Upper lobe of left lung (tissue), 6 donors: ENCODE measurements at regions not wholly inside any gene's neighbourhood (a gene's known extent, or its start where the extent isn't known, plus 50 kb on each side); places are given as distances from the start of the nearest gene placed in this dataset.

ENCODE experiments used
- ATAC-seq, 2 donors: fragments of 200-7000 bp; cut with Tn5 transposase; one replicate each; pipeline ENCODE4 v1.9.1; 2022; ENCODE audit warnings: mild to moderate bottlenecking in 2 of 2, moderate library complexity in 2 of 2; ENCODE audit not compliant: low FRiP score in 2 of 2
- DNase-seq, 2 donors: peaks; one replicate each; pipeline ENCODE4 v3.0.0-alpha.2; 2019 to 2020
- H3K27ac ChIP-seq, 4 donors: fragments of 200-600 bp; sonication (generic); one replicate each; pipeline ENCODE4 v1.5.1; 2016 to 2019
- H3K27me3 ChIP-seq, 4 donors: fragments of 200-600 bp; sonication (generic); one replicate each; pipeline ENCODE4 v1.5.1; 2017 to 2019
- H3K36me3 ChIP-seq, 4 donors: fragments of 200-600 bp; sonication (generic); one replicate each; pipeline ENCODE4 v1.5.1; 2016 to 2019
- H3K4me1 ChIP-seq, 4 donors: fragments of 200-600 bp; sonication (generic); one replicate each; pipeline ENCODE4 v1.5.1; 2018 to 2019
- H3K4me3 ChIP-seq, 4 donors: fragments of 200-600 bp; sonication (generic); one replicate each; pipeline ENCODE4 v1.5.1; 2017 to 2019; ENCODE audit warnings: mild to moderate bottlenecking in 2 of 4, moderate library complexity in 1 of 4
- H3K9me3 ChIP-seq, 4 donors: fragments of 200-600 bp; sonication (generic); one replicate each; pipeline ENCODE4 v1.5.1; 2018 to 2019
- CTCF ChIP-seq, 6 experiments: fragments of 450-650 bp in 4 of 6; fragments of 200-600 bp in 2 of 6; sonication (generic) in 2 of 6; IDR thresholded peaks; one replicate each; pipeline ENCODE4 v1.5.1; 2016 to 2019; ENCODE audit warnings: antibody characterized with exemption in 6 of 6
- EP300 ChIP-seq, 4 donors: sonication (generic); formaldehyde crosslinking; IDR thresholded peaks; one replicate each; pipeline ENCODE4 v1.5.1; 2017; ENCODE audit warnings: antibody characterized with exemption in 4 of 4, control low read depth in 2 of 4
- POLR2A ChIP-seq, 4 donors: fragments of 450-650 bp; IDR thresholded peaks; one replicate each; pipeline ENCODE4 v1.5.1; 2016 to 2017; ENCODE audit warnings: antibody characterized with exemption in 4 of 4, mild to moderate bottlenecking in 2 of 4
- POLR2AphosphoS5 ChIP-seq, 2 donors: sonication (generic); formaldehyde crosslinking; IDR thresholded peaks; one replicate each; pipeline ENCODE4 v1.5.1; 2017; ENCODE audit warnings: antibody characterized with exemption in 2 of 2
- WGBS, 2 donors: methylation state at CpG; one replicate each; pipeline ENCODE4 v1.1.5; 2017 to 2018; 5-methylcytosine and 5-hydroxymethylcytosine counted together
- donor health status: DM: no; HTN: no; CAD: no; lungs with moderate emphysema.
- donor health status: DM: no; HTN: yes; CAD: no; lungs with severe emphysema.

- no peaks in the 10 kb centered on the region for H3K9me3 ChIP-seq
- no peaks in the 10 kb centered on the region for H3K4me1 ChIP-seq
- WGBS, 2 donors = 51 to 55% methylated on average over 9 of the region's 9 CpGs
- no peaks in the 10 kb centered on the region for H3K27me3 ChIP-seq
- no peaks in the 10 kb centered on the region for H3K36me3 ChIP-seq
- TF ChIP-seq POLR2A (IDR thresholded peaks at IDR 0.05) (no peak), POLR2AphosphoS5 (IDR thresholded peaks at IDR 0.05) (no peak), CTCF (IDR thresholded peaks at IDR 0.05) (no peak), EP300 (IDR thresholded peaks at IDR 0.05) (no peak)
- DNase-seq = no peak
- no peak overlapping the region for H3K4me3 ChIP-seq
- ATAC-seq = no peak
- no peak overlapping the region for H3K27ac ChIP-seq
Observed at GRCh38 chr10:3339531-3339950, 167.0 kb upstream of the PITRM1 start.

- Histone ChIP-seq H3K4me3 (no peak overlapping the region), H3K36me3 (no peaks in the 10 kb centered on the region), H3K27ac (no peak overlapping the region), H3K9me3 (no peaks in the 10 kb centered on the region), H3K27me3 (no peaks in the 10 kb centered on the region), H3K4me1 (no peaks in the 10 kb centered on the region)
- TF ChIP-seq POLR2A (IDR thresholded peaks at IDR 0.05) = no peak
- TF ChIP-seq CTCF (IDR thresholded peaks at IDR 0.05) = no peak
- no peak for TF ChIP-seq POLR2AphosphoS5 (IDR thresholded peaks at IDR 0.05)
- no peak for TF ChIP-seq EP300 (IDR thresholded peaks at IDR 0.05)
- DNase-seq = no peak
- ATAC-seq = no peak
- WGBS, 2 donors = 83 to 91% methylated on average over 7 of the region's 7 CpGs
Observed at GRCh38 chr10:3339121-3339520, 166.5 kb upstream of the PITRM1 start.

- ATAC-seq (no peak), DNase-seq (no peak)
- H3K27me3 ChIP-seq = no peaks in the 10 kb centered on the region
- TF ChIP-seq POLR2A (IDR thresholded peaks at IDR 0.05) (no peak), POLR2AphosphoS5 (IDR thresholded peaks at IDR 0.05) (no peak), CTCF (IDR thresholded peaks at IDR 0.05) (no peak), EP300 (IDR thresholded peaks at IDR 0.05) (no peak)
- H3K36me3 ChIP-seq = no peaks in the 10 kb centered on the region
- H3K27ac ChIP-seq = no peak overlapping the region
- H3K4me3 ChIP-seq = no peak overlapping the region
- H3K9me3 ChIP-seq = no peaks in the 10 kb centered on the region
- 80 to 83% methylated on average over 8 of the region's 8 CpGs for whole genome bisulfite sequencing, 2 donors
- H3K4me1 ChIP-seq = no peaks in the 10 kb centered on the region
Observed at GRCh38 chr10:3337741-3338140, 165.2 kb upstream of the PITRM1 start.

GRCh38 chr10:3336673-3337293 is 164.2 kb upstream of the PITRM1 start:
- TF ChIP-seq POLR2A (IDR thresholded peaks at IDR 0.05) (no peak), EP300 (IDR thresholded peaks at IDR 0.05) (no peak), CTCF (IDR thresholded peaks at IDR 0.05) (no peak), POLR2AphosphoS5 (IDR thresholded peaks at IDR 0.05) (no peak)
- H3K4me1 ChIP-seq = no peaks in the 10 kb centered on the region
- 93 to 95% methylated on average over 8 to 9 of the region's 9 CpGs for WGBS, 2 donors
- DNase-seq = no peak
- no peaks in the 10 kb centered on the region for H3K9me3 ChIP-seq
- ATAC-seq = no peak
- H3K27ac ChIP-seq = no peak overlapping the region
- no peaks in the 10 kb centered on the region for H3K27me3 ChIP-seq
- no peaks in the 10 kb centered on the region for H3K36me3 ChIP-seq
- no peak overlapping the region for H3K4me3 ChIP-seq

GRCh38 chr10:3333426-3333825 is 160.8 kb upstream of the PITRM1 start:
- ATAC-seq = no peak
- WGBS, 2 donors = 89 to 90% methylated on average over 10 of the region's 10 CpGs
- TF ChIP-seq CTCF (IDR thresholded peaks at IDR 0.05) (no peak), EP300 (IDR thresholded peaks at IDR 0.05) (no peak), POLR2AphosphoS5 (IDR thresholded peaks at IDR 0.05) (no peak), POLR2A (IDR thresholded peaks at IDR 0.05) (no peak)

More at GRCh38 chr10:3333426-3333825, 160.8 kb upstream of the PITRM1 start:
- Histone ChIP-seq H3K4me3 (no peak overlapping the region), H3K27me3 (no peaks in the 10 kb centered on the region), H3K36me3 (no peaks in the 10 kb centered on the region), H3K27ac (no peak overlapping the region), H3K9me3 (no peaks in the 10 kb centered on the region), H3K4me1 (no peaks in the 10 kb centered on the region)
- DNase-seq = no peak
